H1 (cell line): ENCODE measurements at regions not wholly inside any gene's neighbourhood (a gene's known extent, or its start where the extent isn't known, plus 50 kb on each side); places are given as distances from the start of the nearest gene placed in this dataset.

ENCODE experiments used
- CHD2 ChIP-seq: IDR thresholded peaks from 2 replicates; pipeline ENCODE4 v1.6.1; 2012; ENCODE audit warnings: low read length, improper control_type of control experiment
- HDAC6 ChIP-seq: IDR thresholded peaks from one replicate; pipeline ENCODE4 v1.7.1; 2012; ENCODE audit warnings: low read depth, mild to moderate bottlenecking, inconsistent platforms, low read length, moderate library complexity
- KDM4A ChIP-seq: IDR thresholded peaks from one replicate; pipeline ENCODE4 v1.7.1; 2012; ENCODE audit warnings: low read depth, mild to moderate bottlenecking, moderate library complexity, low read length, inconsistent platforms; ENCODE audit not compliant: severe bottlenecking
- NANOG ChIP-seq: IDR thresholded peaks from 2 replicates; pipeline ENCODE4 v1.6.1; 2011; ENCODE audit warnings: low read length, low read depth, mild to moderate bottlenecking, inconsistent platforms; ENCODE audit not compliant: insufficient read depth, poor library complexity, severe bottlenecking
- RFX5 ChIP-seq: IDR thresholded peaks from 2 replicates; pipeline ENCODE4 v1.6.1; 2011; ENCODE audit warnings: low read depth, low read length, improper control_type of control experiment, borderline replicate concordance
- TCF12 ChIP-seq: IDR thresholded peaks from 2 replicates; pipeline ENCODE4 v1.6.1; 2011; ENCODE audit warnings: low read depth, mild to moderate bottlenecking, low read length

- no peak for TF ChIP-seq KDM4A
- TF ChIP-seq CHD2: no peak
- no peak for TF ChIP-seq HDAC6
- TF ChIP-seq TCF12: no peak
- TF ChIP-seq RFX5: no peak
- TF ChIP-seq NANOG: no peak
- TF ChIP-seq, all 59 proteins: peak for 0
Observed at GRCh38 chr4:81343536-81343935, 128.2 kb downstream of the RASGEF1B start (continued).
